Adipocyte (in vitro differentiated cells): ENCODE measurements at regions not wholly inside any gene's neighbourhood (a gene's known extent, or its start where the extent isn't known, plus 50 kb on each side); places are given as distances from the start of the nearest gene placed in this dataset.

Experiments
- DNase-seq: peaks from one replicate; pipeline ENCODE4 v3.0.0-alpha.2; 2015; ENCODE audit warnings: low read depth
- H3K27me3 ChIP-seq: replicated peaks from 2 replicates; pipeline ENCODE4 v1.7.0; 2013; ENCODE audit warnings: mild to moderate bottlenecking, low read length, moderate library complexity; ENCODE audit not compliant: control insufficient read depth, insufficient read depth
- H3K36me3 ChIP-seq: 2 replicates; pipeline ENCODE4 v1.7.0; 2013; ENCODE audit warnings: low read length, mild to moderate bottlenecking, moderate library complexity; ENCODE audit not compliant: control insufficient read depth, insufficient read depth, severe bottlenecking
- H3K4me1 ChIP-seq: 2 replicates; pipeline ENCODE4 v1.7.0; 2013; ENCODE audit warnings: mild to moderate bottlenecking, low read length, moderate library complexity; ENCODE audit not compliant: control insufficient read depth, insufficient read depth
- H3K4me3 ChIP-seq: 2 replicates; pipeline ENCODE4 v1.7.0; 2013; ENCODE audit warnings: mild to moderate bottlenecking, low read length, moderate library complexity
- H3K9ac ChIP-seq: 2 replicates; pipeline ENCODE4 v1.7.0; 2013; ENCODE audit warnings: mild to moderate bottlenecking, low read length, moderate library complexity
- H3K9me3 ChIP-seq: 2 replicates; pipeline ENCODE4 v1.7.0; 2013; ENCODE audit warnings: mild to moderate bottlenecking, low read length, moderate library complexity; ENCODE audit not compliant: control insufficient read depth

DNA sequence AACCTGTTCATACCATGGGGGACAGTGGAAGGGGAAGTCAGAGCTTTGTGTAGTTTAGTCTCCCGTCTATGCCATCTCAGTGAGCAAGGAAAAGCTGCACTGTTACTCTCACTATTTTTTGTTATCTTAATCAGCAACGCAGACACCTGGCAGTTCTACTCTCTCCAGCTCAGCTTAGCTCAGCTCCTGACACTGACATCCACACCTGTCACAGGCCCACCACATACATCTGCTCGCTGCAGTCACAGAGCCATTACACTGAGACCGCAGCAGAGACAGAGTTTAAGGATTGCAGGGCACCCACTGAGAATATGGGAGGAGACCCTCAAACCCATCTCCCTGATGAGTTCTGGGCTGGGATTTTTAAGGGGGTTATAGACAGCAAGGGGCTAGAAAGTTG lies 257.3 kb upstream of the AKR1E2 start:
- H3K27me3 ChIP-seq, result no peaks in the 10 kb centered on the region
- no peak overlapping the region for H3K4me3 ChIP-seq
- no peaks in the 10 kb centered on the region for H3K36me3 ChIP-seq
- peaks cover 3% of the 10 kb centered on the region for H3K4me1 ChIP-seq
- no peaks in the 10 kb centered on the region for H3K9me3 ChIP-seq
- H3K9ac ChIP-seq, result no peak overlapping the region
- no peak for DNase-seq

GRCh38 chr10:4568086-4568485 lies 257.9 kb upstream of the AKR1E2 start:
- H3K4me3 ChIP-seq, result no peak overlapping the region
- H3K9ac ChIP-seq, result no peak overlapping the region
- peaks cover 3% of the 10 kb centered on the region for H3K4me1 ChIP-seq
- no peaks in the 10 kb centered on the region for H3K27me3 ChIP-seq
- H3K9me3 ChIP-seq, result no peaks in the 10 kb centered on the region
- DNase-seq, result no peak
- H3K36me3 ChIP-seq, result no peaks in the 10 kb centered on the region

DNA sequence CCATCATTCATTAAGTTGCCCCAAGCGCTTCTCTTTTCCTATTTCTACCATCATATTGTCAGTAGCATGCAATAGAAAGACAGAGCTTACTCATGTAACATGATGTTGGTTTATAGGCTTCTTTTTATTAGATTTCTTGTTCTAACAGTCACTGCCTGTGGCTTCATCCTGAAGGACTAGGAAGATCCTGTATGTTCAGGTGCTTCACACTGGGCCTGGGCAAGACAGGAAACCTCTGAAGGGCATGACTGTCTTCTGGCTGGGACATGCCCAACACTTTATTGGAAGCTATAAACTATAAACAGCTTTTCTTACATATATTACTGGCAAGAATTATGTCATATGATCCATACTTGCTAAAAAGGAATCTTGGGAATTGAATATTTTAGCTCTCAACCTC lies 258.4 kb upstream of the AKR1E2 start:
- no peak overlapping the region for H3K4me3 ChIP-seq
- no peak overlapping the region for H3K9ac ChIP-seq
- no peaks in the 10 kb centered on the region for H3K27me3 ChIP-seq
- H3K36me3 ChIP-seq, result no peaks in the 10 kb centered on the region
- no peaks in the 10 kb centered on the region for H3K9me3 ChIP-seq
- peaks cover 3% of the 10 kb centered on the region for H3K4me1 ChIP-seq
- no peak for DNase-seq

GRCh38 chr10:4566011-4566410 lies 260.0 kb upstream of the AKR1E2 start:
- Histone ChIP-seq H3K36me3 (no peaks in the 10 kb centered on the region), H3K9ac (no peak overlapping the region), H3K9me3 (no peaks in the 10 kb centered on the region), H3K4me1 (peaks cover 3% of the 10 kb centered on the region), H3K4me3 (no peak overlapping the region), H3K27me3 (no peaks in the 10 kb centered on the region)
- no peak for DNase-seq

DNA sequence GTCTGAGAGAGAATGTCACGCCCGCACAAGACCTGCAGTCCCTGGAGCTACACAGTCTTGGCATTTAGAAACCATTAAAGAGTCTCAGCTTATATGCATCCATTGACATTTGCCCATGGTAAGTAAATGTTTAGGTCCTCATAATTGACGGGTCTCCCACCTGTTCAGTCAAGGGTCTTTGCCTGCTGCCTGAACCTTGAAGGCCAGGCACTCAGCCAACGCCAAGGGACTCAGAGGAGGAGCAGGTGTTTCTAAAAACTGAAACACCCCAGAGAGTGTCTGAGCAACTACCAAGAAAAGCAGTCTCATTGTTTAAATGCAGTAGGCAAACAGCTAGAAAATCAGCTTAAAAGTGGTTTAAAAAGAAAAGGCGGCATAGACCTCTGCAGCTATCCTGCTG lies 264.7 kb upstream of the AKR1E2 start:
- no peak overlapping the region for H3K9ac ChIP-seq
- DNase-seq, result no peak

DNA sequence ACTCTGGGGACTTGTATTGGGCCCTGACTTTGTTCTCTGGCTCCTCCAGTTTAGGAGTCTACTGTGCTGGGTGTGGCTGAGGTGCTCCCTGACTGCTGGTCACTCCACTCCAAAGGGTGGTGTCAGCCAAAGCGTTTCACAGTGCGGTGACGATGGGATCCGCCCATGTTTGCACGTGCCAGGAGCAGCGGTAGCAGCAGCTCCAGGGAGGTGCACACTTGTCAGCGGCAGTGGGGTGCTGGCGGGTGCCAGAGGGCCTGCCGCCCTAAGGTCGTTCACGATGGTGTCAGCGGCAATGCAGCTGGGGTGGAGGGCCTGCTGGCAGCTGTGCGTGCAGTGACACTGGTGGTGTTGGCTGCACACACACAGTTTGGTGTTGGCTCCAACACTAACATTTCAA lies 268.5 kb upstream of the AKR1E2 start:
- Histone ChIP-seq H3K9me3 (no peaks in the 10 kb centered on the region), H3K9ac (no peak overlapping the region), H3K36me3 (no peaks in the 10 kb centered on the region), H3K4me1 (peaks cover 2% of the 10 kb centered on the region), H3K4me3 (no peak overlapping the region), H3K27me3 (no peaks in the 10 kb centered on the region)
- no peak for DNase-seq

More for the DNA sequence above, 264.7 kb upstream of the AKR1E2 start:
- no peaks in the 10 kb centered on the region for H3K36me3 ChIP-seq
- no peak overlapping the region for H3K4me3 ChIP-seq
- H3K27me3 ChIP-seq, result no peaks in the 10 kb centered on the region
- peaks cover 2% of the 10 kb centered on the region for H3K4me1 ChIP-seq
- H3K9me3 ChIP-seq, result no peaks in the 10 kb centered on the region

DNA sequence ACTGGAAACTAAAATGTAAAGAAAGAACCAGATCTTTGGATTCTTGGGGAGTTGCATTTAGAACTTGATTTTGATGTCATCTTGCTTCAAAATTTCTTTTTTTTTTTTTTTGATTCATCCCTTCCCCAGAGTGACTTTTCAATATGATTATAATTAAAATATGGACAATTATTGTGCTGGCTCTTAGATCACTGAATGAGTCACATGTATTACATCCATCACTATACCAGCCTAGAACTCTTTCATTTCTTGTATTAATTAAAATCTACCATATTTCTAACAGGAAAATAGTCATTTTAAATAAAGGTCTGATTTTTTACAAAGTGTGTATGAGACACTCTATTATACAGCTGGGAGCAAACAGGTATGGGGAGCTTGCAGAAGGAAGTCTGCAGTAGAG lies 269.5 kb upstream of the AKR1E2 start:
- Histone ChIP-seq H3K36me3 (no peaks in the 10 kb centered on the region), H3K27me3 (no peaks in the 10 kb centered on the region), H3K9me3 (no peaks in the 10 kb centered on the region), H3K4me1 (peaks cover 2% of the 10 kb centered on the region), H3K9ac (no peak overlapping the region), H3K4me3 (no peak overlapping the region)
- DNase-seq, result no peak

DNA sequence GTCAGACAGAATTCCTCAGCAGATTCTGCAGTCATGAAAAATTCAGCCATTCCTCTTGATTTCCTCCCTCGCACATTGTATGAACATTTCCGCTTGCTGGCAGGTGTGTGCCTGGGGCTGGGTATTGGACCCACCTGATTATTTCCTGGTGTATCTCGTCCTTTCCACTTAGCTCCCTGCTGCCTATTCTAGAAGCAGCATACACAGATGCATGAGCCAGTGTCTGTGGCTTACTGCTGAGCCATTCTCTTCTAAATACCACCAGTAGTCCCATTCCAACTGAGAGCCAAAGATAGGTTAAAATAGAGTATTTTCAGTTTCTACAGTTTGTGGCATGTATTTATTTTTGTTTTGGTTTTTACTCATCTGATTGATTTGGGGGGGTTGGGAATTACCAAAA lies 270.1 kb upstream of the AKR1E2 start:
- Histone ChIP-seq H3K36me3 (no peaks in the 10 kb centered on the region), H3K9ac (no peak overlapping the region)
- no peak for DNase-seq

GRCh38 chr10:4549139-4549653 lies 276.8 kb upstream of the AKR1E2 start:
- no peak for DNase-seq
- no peak overlapping the region for H3K4me3 ChIP-seq
- no peaks in the 10 kb centered on the region for H3K9me3 ChIP-seq
- no peaks in the 10 kb centered on the region for H3K36me3 ChIP-seq
- H3K27me3 ChIP-seq, result no peaks in the 10 kb centered on the region
- peaks cover 11% of the 10 kb centered on the region for H3K4me1 ChIP-seq
- no peak overlapping the region for H3K9ac ChIP-seq

More for the DNA sequence above, 270.1 kb upstream of the AKR1E2 start:
- no peak overlapping the region for H3K4me3 ChIP-seq
- no peaks in the 10 kb centered on the region for H3K27me3 ChIP-seq
- H3K9me3 ChIP-seq, result no peaks in the 10 kb centered on the region
- peaks cover 2% of the 10 kb centered on the region for H3K4me1 ChIP-seq

DNA sequence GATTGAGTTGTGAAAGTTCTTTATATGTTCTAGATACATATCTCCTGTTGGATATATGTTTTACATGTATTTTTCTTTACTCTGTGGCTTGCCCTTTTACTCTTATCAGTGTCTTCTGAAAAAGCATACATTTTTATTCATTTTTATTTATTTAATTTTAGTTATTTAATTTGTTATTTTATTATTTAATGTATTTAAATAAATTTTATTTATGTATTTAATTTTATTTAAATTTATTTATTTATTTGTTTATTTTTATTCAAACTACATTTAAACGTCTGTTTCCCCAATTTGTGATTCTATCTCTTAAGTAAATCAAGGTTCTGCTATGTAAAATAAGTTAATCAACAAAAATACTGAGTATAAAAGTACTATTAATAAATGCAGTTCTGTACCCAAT lies 279.1 kb upstream of the AKR1E2 start:
- no peak for DNase-seq
- H3K36me3 ChIP-seq, result no peaks in the 10 kb centered on the region
- no peak overlapping the region for H3K4me3 ChIP-seq
- H3K9ac ChIP-seq, result no peak overlapping the region
- H3K4me1 ChIP-seq, result peaks cover 18% of the 10 kb centered on the region
- no peaks in the 10 kb centered on the region for H3K27me3 ChIP-seq
- H3K9me3 ChIP-seq, result no peaks in the 10 kb centered on the region

- DNase-seq, result peak; percentile 25
- H3K4me3 ChIP-seq, result no peak overlapping the region
- no peaks in the 10 kb centered on the region for H3K9me3 ChIP-seq
- peaks cover 23% of the 10 kb centered on the region for H3K4me1 ChIP-seq
- H3K9ac ChIP-seq, result no peak overlapping the region
- no peaks in the 10 kb centered on the region for H3K27me3 ChIP-seq
- no peaks in the 10 kb centered on the region for H3K36me3 ChIP-seq
Observed at GRCh38 chr10:4546500-4546899, 279.5 kb upstream of the AKR1E2 start.

- no peaks in the 10 kb centered on the region for H3K36me3 ChIP-seq
- no peaks in the 10 kb centered on the region for H3K9me3 ChIP-seq
- H3K27me3 ChIP-seq, result no peaks in the 10 kb centered on the region
- H3K4me3 ChIP-seq, result peak overlapping the region; percentile 23
- peak overlapping the region; percentile 24 for H3K9ac ChIP-seq
- no peak for DNase-seq
- H3K4me1 ChIP-seq, result peaks cover 34% of the 10 kb centered on the region
Observed at GRCh38 chr10:4545062-4545461, 280.9 kb upstream of the AKR1E2 start.
